C1 segment of cervical spinal cord (tissue), 14 donors: ENCODE measurements at regions not wholly inside any gene's neighbourhood (a gene's known extent, or its start where the extent isn't known, plus 50 kb on each side); places are given as distances from the start of the nearest gene placed in this dataset.
A peak's percentile ranks its signal among the peaks of the same experiment; 100 is the strongest.
"Not testable (repeated sequence)": the region's sequence is repeated elsewhere in the genome, so short reads cannot be mapped to it uniquely, and the experiment has no call there.

Experiments
- DNase-seq, 14 donors: peaks; one replicate each; lab custom pipeline; 2025; lab: John Stamatoyannopoulos, UW

GRCh38 chr2:208685929-208686328 is 279.3 kb downstream of the PTH2R start:
- peak in 1 of 14 donors; percentile 0 for DNase-seq

DNA sequence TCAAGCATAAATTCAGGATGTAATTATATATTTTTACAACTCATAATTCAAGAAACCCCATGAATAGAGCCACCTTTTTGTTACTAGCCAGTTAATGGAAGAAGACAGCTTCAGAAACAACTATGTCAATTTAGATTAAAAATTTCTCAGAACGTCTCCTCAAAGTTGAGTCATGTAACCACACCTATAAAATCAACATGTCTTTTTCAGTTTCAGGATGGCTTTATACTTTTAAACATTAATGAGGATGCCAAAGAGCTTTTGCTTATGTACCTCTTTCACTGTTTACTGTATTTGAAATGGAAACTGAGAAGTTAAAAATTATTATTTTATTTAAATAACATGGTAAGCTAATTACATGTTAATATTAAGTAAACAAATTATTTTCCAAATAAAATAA is 280.1 kb downstream of the PTH2R start:
- no peak for DNase-seq

DNA sequence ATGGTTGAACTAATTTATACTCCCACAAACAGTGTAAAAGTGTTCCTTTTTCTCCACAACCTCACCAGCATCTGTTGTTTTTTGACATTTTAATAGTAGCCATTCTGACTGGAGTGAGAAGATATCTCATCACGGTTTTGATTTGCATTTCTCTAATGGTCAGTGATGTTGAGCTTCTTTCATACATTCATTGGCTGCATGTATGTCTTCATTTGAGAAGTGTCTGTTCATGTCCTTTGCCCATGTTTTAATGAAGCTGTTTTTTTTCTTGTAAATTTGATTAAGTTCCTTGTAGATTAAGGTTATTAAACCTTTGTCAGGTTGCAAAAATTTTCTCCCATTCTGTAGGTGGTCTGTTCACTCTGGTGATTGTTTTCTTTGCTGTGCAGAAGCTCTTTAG is 281.1 kb downstream of the PTH2R start:
- DNase-seq: not testable (repeated sequence)

DNA sequence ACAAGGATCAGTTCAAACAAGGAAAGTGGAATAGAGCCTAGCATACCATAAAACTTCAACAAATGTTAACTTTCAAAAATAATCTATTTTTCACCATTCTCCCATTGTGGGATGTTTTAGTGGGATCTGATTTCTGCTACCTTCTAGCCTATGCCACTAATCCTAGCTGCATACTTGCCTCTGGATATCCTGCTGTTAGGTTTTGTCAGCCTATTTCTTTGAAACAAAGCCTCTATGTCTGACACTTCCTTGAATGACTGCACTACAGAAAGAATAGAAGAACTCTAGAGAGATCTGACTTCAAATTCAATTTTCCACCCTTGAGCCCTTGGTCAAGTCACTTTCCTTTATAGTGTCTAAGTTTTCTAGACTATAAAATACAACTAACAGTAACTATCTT is 291.5 kb downstream of the PTH2R start:
- DNase-seq: no peak

GRCh38 chr2:208708486-208708885 is 301.9 kb downstream of the PTH2R start:
- DNase-seq: no peak

GRCh38 chr2:208711598-208711997 is 305.0 kb downstream of the PTH2R start:
- no peak for DNase-seq

GRCh38 chr2:208713066-208713745 is 306.6 kb downstream of the PTH2R start:
- DNase-seq: no peak

GRCh38 chr2:208718828-208719227 is 312.2 kb downstream of the PTH2R start:
- DNase-seq: no peak

DNA sequence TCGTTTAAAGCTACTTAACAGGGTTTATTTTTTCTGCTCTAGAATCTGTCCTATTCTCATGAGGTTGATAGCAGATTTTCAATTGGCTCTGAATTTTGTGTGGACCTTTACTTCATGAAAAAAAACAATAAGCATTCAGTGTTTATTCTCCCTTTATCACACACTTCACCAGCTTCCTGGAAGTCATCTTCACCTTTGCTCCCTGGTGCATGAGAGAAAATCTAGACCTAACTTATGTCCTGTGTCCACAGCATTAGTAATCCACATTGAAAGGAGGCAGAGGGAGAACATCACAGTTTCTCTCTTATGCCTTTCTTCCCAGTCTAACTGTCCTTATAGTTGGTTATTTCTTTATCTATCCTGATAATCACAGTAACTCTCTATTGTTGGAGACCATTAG is 316.1 kb downstream of the PTH2R start:
- DNase-seq: no peak

GRCh38 chr2:208725280-208725679 is 318.7 kb downstream of the PTH2R start:
- DNase-seq: no peak

DNA sequence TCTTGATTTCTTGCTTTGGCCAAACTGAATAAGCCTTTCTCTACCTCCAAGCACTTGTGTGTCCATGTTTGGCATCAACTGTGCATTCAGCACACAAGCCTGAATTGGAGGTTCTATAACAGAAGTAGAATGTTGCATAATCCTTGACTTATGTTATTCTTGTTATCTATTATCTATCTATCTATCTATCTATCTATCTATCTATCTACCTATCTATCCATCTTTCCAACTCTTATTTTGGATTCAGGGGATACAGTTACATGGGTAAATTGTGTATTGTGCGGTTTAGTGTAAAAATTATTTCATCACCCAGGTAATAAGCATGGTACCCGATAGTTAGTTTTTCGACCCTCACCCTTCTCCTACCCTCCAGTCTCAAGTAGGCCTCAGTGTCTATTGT is 319.6 kb downstream of the PTH2R start:
- DNase-seq: no peak

GRCh38 chr2:208751663-208752415 is 345.2 kb downstream of the PTH2R start:
- DNase-seq: not testable (repeated sequence)

DNA sequence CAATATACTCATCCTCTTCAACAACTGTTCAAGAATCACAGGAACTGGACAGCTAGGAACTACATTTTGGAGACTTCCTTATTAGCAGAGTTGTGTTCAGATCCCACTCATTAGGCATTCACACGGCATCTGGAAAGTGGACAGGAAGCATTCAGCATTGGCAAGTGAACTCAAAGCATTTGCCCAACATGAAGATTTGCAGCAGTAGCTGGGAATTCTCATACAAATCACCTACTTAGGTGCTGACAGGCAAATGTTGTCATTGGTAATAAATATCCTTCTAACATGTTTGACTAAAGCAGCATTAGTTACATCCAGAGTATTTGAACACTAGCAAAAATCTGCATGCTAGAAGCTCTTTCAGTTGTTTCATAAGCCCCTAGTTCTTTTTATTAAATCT is 350.8 kb downstream of the PTH2R start:
- no peak for DNase-seq

GRCh38 chr2:208773074-208773473 is 366.5 kb downstream of the PTH2R start:
- not testable (repeated sequence) for DNase-seq

- DNase-seq: no peak
Observed at GRCh38 chr2:208781166-208781565, 374.6 kb downstream of the PTH2R start.

- DNase-seq: no peak
Observed at GRCh38 chr2:208782097-208782496, 375.5 kb downstream of the PTH2R start.

DNA sequence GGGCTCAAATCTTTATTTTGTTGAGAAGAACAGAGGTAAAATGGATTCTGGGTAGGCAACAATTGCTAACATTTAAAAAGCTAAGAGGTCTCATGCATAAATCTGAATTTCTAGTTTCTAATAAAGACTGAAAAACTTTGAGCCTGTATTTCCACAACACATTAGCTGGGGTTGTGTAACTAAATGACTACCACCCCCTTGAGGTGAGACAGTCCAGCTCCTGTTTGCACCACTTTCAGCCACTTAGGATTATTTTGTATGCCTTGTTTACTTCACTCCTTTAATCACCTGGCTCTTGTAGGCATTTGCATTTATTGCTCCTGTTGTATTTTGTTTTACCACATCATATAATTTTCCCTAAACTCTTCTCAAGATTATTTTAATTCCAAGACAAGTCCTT is 376.6 kb downstream of the PTH2R start:
- no peak for DNase-seq

DNA sequence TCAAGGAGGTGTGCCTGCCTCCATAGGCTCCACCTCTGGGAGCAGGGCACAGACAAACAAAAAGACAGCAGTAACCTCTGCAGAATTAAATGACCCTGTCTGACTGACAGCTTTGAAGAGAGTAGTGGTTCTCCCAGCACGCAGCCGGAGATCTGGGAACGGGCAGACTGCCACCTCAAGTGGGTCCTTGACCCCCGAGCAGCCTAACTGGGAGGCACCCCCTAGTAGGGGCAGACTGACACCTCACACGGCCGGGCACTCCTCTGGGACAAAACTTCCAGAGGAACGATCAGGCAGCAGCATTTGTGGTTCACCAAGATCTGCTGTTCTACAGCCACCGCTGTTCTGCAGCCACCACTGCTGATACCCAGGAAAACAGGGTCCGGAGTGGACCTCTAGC is 378.2 kb downstream of the PTH2R start:
- DNase-seq: not testable (repeated sequence)

- DNase-seq: no peak
Observed at GRCh38 chr2:208791257-208791656, 384.7 kb downstream of the PTH2R start.

- no peak for DNase-seq
Observed at GRCh38 chr2:208792766-208793165, 386.2 kb downstream of the PTH2R start.

GRCh38 chr2:208793434-208793833 is 386.8 kb downstream of the PTH2R start:
- DNase-seq: no peak

GRCh38 chr2:208794288-208794975 is 387.8 kb downstream of the PTH2R start:
- no peak for DNase-seq

DNA sequence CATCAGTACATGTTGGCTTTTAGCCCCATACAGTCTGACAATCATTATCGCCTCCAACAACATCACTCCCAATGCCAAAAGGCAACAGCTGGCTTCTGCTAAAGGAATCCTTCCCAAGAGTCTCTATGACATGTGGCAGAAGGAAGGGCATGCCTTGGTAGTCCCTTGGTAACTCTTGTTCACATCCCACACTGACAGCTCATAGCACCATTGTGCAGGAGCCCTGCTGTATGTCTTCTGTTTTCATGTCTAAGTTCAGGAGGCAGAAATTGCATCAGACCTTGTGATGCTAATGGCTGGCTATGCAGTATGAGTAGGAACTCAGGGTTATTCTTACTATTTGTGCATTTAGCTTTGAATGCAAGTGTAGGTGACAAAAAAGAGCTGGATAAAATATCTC is 392.1 kb downstream of the PTH2R start:
- DNase-seq: no peak
